Lower leg skin (tissue), 4 donors: ENCODE measurements at regions not wholly inside any gene's neighbourhood (a gene's known extent, or its start where the extent isn't known, plus 50 kb on each side); places are given as distances from the start of the nearest gene placed in this dataset.
A peak's percentile ranks its signal among the peaks of the same experiment; 100 is the strongest.

Source experiments
- DNase-seq, 2 donors: peaks; one replicate each; pipeline ENCODE4 v3.0.0-alpha.2; 2019; ENCODE audit warnings: low spot score in 2 of 2
- H3K4me3 ChIP-seq: fragments of 200-600 bp; sonication (generic); 2 replicates; pipeline ENCODE4 v1.5.1; 2017; ENCODE audit warnings: mild to moderate bottlenecking, low read depth; ENCODE audit not compliant: poor library complexity, severe bottlenecking
- CTCF ChIP-seq, 3 donors: fragments of 450-650 bp; IDR thresholded peaks; one replicate each; pipeline ENCODE4 v1.5.1; 2016; ENCODE audit warnings: antibody characterized with exemption in 3 of 3, mild to moderate bottlenecking in 3 of 3, moderate library complexity in 2 of 3
- POLR2A ChIP-seq, 2 donors: fragments of 450-650 bp; IDR thresholded peaks; one replicate each; pipeline ENCODE4 v1.6.1; 2016 to 2017; ENCODE audit warnings: antibody characterized with exemption in 2 of 2, mild to moderate bottlenecking in 1 of 2, moderate library complexity in 1 of 2
- WGBS, 2 donors: methylation state at CpG; one replicate each; pipeline ENCODE4 v1.1.5; 2018; 5-methylcytosine and 5-hydroxymethylcytosine counted together
- intact Hi-C: fragments of 100-400 bp; cut with DNase I; formaldehyde crosslinking; loops from one replicate; pipeline ENCODE4 v1.15.0; 2023; ENCODE audit warnings: low total_unique reads

DNA sequence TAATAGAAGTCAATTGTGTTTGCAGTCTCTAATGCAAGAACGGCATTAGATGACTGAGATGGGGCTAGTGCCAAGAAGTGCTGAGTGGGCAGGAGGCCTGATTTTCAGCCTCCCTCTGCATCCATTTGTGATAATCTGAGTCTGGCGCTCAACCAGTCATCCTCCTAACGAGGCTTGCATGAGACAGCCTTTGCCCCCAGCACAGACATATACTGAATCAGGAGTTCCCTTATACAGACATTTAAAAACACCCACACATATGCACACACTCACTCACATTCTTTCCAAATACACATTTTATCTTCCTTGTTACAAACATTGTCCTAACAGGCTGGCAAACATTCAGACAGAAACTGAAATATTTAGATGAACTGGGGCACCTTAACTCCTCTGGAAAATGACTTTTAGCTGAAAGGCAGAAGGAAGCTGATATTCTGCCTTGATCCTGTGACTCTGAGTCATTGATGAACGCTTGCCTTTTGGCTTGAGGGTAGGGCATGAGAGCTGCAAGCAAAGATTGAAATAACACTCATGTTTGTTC is 562.3 kb downstream of the DHX35 start:
- peak; percentile 62 to 80 for DNase-seq
- H3K4me3 ChIP-seq: no peak overlapping the region
- intact Hi-C loops: no loop called here
- 20 to 27% methylated on average over 4 of the region's 4 CpGs for WGBS, 2 donors
- TF ChIP-seq CTCF (IDR thresholded peaks at IDR 0.05) (no peak), POLR2A (IDR thresholded peaks at IDR 0.05) (no peak)

- no peak for DNase-seq
- no peak overlapping the region for H3K4me3 ChIP-seq
- 81 to 88% methylated on average over 1 of the region's 1 CpG for WGBS, 2 donors
- TF ChIP-seq CTCF (IDR thresholded peaks at IDR 0.05): no peak
- TF ChIP-seq POLR2A (IDR thresholded peaks at IDR 0.05): no peak
- intact Hi-C loops: no loop called here
Measured at GRCh38 chr20:39523405-39523804, 561.3 kb downstream of the DHX35 start.

- DNase-seq: no peak
- intact Hi-C loops: no loop called here
- 81 to 86% methylated on average over 5 of the region's 5 CpGs for WGBS, 2 donors
- TF ChIP-seq POLR2A (IDR thresholded peaks at IDR 0.05) (no peak), CTCF (IDR thresholded peaks at IDR 0.05) (no peak)
- H3K4me3 ChIP-seq: no peak overlapping the region
Measured at GRCh38 chr20:39518654-39519053, 556.5 kb downstream of the DHX35 start.

DNA sequence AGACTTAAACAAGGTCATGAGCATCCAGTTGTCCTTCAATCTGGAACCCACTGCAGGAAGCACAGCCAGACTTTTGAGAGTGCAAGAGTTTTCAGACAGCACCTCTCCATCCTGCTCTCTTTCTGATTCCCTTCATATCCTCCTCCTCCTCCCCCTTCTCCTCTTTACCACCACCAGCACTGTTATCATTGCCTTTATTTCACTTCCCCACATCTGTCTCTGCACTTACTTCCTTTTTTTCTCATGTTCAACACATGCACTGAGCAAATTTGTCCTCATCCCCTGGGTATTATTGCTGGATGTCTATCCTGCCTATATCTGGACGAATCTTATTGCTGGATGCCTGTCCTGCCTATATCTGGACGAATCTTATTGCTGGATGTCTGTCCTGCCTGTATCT is 554.8 kb downstream of the DHX35 start:
- DNase-seq: no peak
- 77 to 79% methylated on average over 2 of the region's 2 CpGs for WGBS, 2 donors
- TF ChIP-seq CTCF (IDR thresholded peaks at IDR 0.05): no peak
- TF ChIP-seq POLR2A (IDR thresholded peaks at IDR 0.05): no peak
- H3K4me3 ChIP-seq: no peak overlapping the region
- intact Hi-C loops: no loop called here

DNA sequence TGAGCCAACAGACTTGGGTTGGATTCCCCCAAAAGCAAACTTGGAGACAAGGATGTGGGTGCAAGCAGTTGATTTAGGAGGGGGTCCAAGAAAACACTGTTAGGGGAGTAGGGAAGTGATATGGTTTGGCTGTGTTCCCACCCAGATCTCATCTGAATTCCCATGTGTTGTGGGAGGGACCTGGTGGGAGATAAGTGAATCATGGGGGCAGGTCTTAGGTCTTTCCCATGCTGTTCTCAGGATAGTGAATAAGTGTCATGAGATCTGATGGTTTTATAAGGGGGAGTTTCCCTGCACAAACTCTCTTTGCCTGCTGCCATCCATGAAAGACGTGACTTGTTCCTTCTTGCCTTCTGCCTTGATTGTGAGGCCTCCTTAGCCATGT is 542.6 kb downstream of the DHX35 start:
- 74 to 79% methylated on average over 1 of the region's 1 CpG for WGBS, 2 donors
- intact Hi-C loops: no loop called here
- TF ChIP-seq POLR2A (IDR thresholded peaks at IDR 0.05) (no peak), CTCF (IDR thresholded peaks at IDR 0.05) (no peak)
- no peak overlapping the region for H3K4me3 ChIP-seq
- no peak for DNase-seq
